K562 (cell line): ENCODE measurements at regions not wholly inside any gene's neighbourhood (a gene's known extent, or its start where the extent isn't known, plus 50 kb on each side); places are given as distances from the start of the nearest gene placed in this dataset.

Experiments used
- BRD9 ChIP-seq: fragments of 450-650 bp; IDR thresholded peaks from 2 replicates; pipeline ENCODE4 v1.6.1; 2018; ENCODE audit warnings: low read depth; ENCODE audit not compliant: partially characterized antibody
- EGR1 ChIP-seq: fragments of 450-650 bp; conservative IDR thresholded peaks from 2 replicates; pipeline ENCODE4 v1.6.1; 2017; ENCODE audit warnings: mild to moderate bottlenecking
- EP300 ChIP-seq: IDR thresholded peaks from 2 replicates; pipeline ENCODE4 v1.6.1; 2012; ENCODE audit warnings: low read length, improper control_type of control experiment
- GABPB2 ChIP-seq: fragments of 250-450 bp; sonication (Bioruptor Pico); conservative IDR thresholded peaks from 2 replicates; pipeline ENCODE4 v1.5.1; 2021; ENCODE audit warnings: mild to moderate bottlenecking
- HMG20A ChIP-seq: fragments of 450-650 bp; formaldehyde crosslinking; conservative IDR thresholded peaks from 2 replicates; pipeline ENCODE4 v1.4.0; 2020; ENCODE audit warnings: mild to moderate bottlenecking, mixed read lengths
- KDM1A ChIP-seq, 2 experiments: fragments of 450-650 bp; IDR thresholded peaks; 2 replicates each; pipeline ENCODE4 v1.6.1; 2016; ENCODE audit warnings: mild to moderate bottlenecking in 2 of 2
- NFE2 ChIP-seq: IDR thresholded peaks from 2 replicates; pipeline ENCODE4 v1.6.1; 2014; ENCODE audit warnings: antibody characterized with exemption, low read depth
- NR2F6 ChIP-seq: fragments of 450-650 bp; formaldehyde crosslinking; IDR thresholded peaks from 2 replicates; pipeline ENCODE4 v1.4.0; 2020; ENCODE audit warnings: mild to moderate bottlenecking
- SMARCA4 ChIP-seq: fragments of 450-650 bp; IDR thresholded peaks from 2 replicates; pipeline ENCODE4 v1.6.1; 2016
- SRSF3 ChIP-seq: fragments of 200-400 bp; formaldehyde crosslinking; IDR thresholded peaks from 2 replicates; pipeline ENCODE4 v1.6.1; 2016; ENCODE audit warnings: mild to moderate bottlenecking, low read length, moderate library complexity; ENCODE audit not compliant: insufficient read depth
- TEAD1 ChIP-seq, 2 experiments: fragments of 450-650 bp in 1 of 2; sonication (generic) in 1 of 2; formaldehyde crosslinking; IDR thresholded peaks; 2 replicates each; pipeline versions ENCODE4 v1.4.0 to v1.8.0; 2020 to 2022; ENCODE audit warnings: mild to moderate bottlenecking in 2 of 2, missing genetic modification reagents in 1 of 2
- ZNF644 ChIP-seq: fragments of 200-800 bp; sonication (Bioruptor generic); IDR thresholded peaks from 2 replicates; pipeline ENCODE4 v1.6.1; 2016; ENCODE audit warnings: low read depth, missing genetic modification characterization, missing compliant biosample characterization
- TF ChIP-seq, protein P1 (sequence below): IDR thresholded peaks from 2 replicates; pipeline ENCODE4 v1.6.1; 2016; ENCODE audit warnings: missing genetic modification characterization, missing compliant biosample characterization
- TF ChIP-seq, protein P2 (sequence below): sonication (generic); formaldehyde crosslinking; IDR thresholded peaks from 2 replicates; pipeline ENCODE4 v1.8.1; 2023; ENCODE audit warnings: mild to moderate bottlenecking, missing genetic modification reagents
- TF ChIP-seq, protein P3 (sequence below): fragments of 450-650 bp; IDR thresholded peaks from 2 replicates; pipeline ENCODE4 v1.6.1; 2016; ENCODE audit warnings: mild to moderate bottlenecking, moderate library complexity

DNA sequence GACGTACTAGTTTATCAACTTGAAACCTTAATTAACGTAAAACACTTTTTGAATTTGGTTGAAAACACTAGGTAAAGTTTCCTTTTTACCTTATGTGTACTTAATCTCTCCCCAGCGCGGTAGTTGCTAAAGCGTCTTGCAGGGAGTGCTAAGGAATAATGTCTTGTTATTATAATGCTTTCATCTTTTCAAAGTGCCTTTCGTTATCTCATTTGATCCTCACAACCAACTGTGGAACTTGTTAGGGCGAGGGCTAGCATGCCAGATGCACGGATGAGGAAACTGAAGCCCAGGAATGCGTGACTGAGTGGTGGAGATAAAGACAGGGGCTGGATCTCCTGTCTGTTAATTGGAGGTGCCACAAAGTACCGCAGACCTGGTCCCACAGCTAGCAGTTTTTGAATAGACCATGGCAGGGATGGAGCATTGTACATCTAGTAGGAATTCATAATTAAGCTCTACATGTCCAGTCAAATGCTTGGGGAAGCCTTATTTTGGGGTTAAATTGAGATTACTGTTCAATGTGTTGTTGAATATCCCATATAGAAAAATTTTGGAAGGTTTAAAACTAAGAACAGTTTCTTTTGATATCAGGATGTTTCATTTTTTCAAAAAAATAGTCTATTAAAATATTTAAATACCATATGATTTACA lies 234.3 kb downstream of the SH2D4B start (continued):
- TF ChIP-seq EP300, result peak; percentile 96
- no peak for TF ChIP-seq NR2F6
- peak; percentile 80 for TF ChIP-seq NFE2
- TF ChIP-seq, protein P1, sequence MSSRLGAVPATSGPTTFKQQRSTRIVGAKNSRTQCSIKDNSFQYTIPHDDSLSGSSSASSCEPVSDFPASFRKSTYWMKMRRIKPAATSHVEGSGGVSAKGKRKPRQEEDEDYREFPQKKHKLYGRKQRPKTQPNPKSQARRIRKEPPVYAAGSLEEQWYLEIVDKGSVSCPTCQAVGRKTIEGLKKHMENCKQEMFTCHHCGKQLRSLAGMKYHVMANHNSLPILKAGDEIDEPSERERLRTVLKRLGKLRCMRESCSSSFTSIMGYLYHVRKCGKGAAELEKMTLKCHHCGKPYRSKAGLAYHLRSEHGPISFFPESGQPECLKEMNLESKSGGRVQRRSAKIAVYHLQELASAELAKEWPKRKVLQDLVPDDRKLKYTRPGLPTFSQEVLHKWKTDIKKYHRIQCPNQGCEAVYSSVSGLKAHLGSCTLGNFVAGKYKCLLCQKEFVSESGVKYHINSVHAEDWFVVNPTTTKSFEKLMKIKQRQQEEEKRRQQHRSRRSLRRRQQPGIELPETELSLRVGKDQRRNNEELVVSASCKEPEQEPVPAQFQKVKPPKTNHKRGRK (tag), result no peak
- no peak for TF ChIP-seq GABPB2 (CRISPR knock-in tag)
- TF ChIP-seq TEAD1 (CRISPR knock-in tag; IDR thresholded peaks at IDR 0.05), result peak; percentile 94 to 97
- TF ChIP-seq SMARCA4, result peak; percentile 84
- TF ChIP-seq BRD9, result no peak
- TF ChIP-seq EGR1, result no peak
- TF ChIP-seq HMG20A (CRISPR knock-in tag), result no peak
- TF ChIP-seq ZNF644 (tag), result no peak
- TF ChIP-seq, protein P2, sequence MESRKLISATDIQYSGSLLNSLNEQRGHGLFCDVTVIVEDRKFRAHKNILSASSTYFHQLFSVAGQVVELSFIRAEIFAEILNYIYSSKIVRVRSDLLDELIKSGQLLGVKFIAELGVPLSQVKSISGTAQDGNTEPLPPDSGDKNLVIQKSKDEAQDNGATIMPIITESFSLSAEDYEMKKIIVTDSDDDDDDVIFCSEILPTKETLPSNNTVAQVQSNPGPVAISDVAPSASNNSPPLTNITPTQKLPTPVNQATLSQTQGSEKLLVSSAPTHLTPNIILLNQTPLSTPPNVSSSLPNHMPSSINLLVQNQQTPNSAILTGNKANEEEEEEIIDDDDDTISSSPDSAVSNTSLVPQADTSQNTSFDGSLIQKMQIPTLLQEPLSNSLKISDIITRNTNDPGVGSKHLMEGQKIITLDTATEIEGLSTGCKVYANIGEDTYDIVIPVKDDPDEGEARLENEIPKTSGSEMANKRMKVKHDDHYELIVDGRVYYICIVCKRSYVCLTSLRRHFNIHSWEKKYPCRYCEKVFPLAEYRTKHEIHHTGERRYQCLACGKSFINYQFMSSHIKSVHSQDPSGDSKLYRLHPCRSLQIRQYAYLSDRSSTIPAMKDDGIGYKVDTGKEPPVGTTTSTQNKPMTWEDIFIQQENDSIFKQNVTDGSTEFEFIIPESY (CRISPR knock-in tag), result no peak
- TF ChIP-seq KDM1A (IDR thresholded peaks at IDR 0.05), result peak; percentile 76 to 88
- no peak for TF ChIP-seq SRSF3
- TF ChIP-seq, protein P3, sequence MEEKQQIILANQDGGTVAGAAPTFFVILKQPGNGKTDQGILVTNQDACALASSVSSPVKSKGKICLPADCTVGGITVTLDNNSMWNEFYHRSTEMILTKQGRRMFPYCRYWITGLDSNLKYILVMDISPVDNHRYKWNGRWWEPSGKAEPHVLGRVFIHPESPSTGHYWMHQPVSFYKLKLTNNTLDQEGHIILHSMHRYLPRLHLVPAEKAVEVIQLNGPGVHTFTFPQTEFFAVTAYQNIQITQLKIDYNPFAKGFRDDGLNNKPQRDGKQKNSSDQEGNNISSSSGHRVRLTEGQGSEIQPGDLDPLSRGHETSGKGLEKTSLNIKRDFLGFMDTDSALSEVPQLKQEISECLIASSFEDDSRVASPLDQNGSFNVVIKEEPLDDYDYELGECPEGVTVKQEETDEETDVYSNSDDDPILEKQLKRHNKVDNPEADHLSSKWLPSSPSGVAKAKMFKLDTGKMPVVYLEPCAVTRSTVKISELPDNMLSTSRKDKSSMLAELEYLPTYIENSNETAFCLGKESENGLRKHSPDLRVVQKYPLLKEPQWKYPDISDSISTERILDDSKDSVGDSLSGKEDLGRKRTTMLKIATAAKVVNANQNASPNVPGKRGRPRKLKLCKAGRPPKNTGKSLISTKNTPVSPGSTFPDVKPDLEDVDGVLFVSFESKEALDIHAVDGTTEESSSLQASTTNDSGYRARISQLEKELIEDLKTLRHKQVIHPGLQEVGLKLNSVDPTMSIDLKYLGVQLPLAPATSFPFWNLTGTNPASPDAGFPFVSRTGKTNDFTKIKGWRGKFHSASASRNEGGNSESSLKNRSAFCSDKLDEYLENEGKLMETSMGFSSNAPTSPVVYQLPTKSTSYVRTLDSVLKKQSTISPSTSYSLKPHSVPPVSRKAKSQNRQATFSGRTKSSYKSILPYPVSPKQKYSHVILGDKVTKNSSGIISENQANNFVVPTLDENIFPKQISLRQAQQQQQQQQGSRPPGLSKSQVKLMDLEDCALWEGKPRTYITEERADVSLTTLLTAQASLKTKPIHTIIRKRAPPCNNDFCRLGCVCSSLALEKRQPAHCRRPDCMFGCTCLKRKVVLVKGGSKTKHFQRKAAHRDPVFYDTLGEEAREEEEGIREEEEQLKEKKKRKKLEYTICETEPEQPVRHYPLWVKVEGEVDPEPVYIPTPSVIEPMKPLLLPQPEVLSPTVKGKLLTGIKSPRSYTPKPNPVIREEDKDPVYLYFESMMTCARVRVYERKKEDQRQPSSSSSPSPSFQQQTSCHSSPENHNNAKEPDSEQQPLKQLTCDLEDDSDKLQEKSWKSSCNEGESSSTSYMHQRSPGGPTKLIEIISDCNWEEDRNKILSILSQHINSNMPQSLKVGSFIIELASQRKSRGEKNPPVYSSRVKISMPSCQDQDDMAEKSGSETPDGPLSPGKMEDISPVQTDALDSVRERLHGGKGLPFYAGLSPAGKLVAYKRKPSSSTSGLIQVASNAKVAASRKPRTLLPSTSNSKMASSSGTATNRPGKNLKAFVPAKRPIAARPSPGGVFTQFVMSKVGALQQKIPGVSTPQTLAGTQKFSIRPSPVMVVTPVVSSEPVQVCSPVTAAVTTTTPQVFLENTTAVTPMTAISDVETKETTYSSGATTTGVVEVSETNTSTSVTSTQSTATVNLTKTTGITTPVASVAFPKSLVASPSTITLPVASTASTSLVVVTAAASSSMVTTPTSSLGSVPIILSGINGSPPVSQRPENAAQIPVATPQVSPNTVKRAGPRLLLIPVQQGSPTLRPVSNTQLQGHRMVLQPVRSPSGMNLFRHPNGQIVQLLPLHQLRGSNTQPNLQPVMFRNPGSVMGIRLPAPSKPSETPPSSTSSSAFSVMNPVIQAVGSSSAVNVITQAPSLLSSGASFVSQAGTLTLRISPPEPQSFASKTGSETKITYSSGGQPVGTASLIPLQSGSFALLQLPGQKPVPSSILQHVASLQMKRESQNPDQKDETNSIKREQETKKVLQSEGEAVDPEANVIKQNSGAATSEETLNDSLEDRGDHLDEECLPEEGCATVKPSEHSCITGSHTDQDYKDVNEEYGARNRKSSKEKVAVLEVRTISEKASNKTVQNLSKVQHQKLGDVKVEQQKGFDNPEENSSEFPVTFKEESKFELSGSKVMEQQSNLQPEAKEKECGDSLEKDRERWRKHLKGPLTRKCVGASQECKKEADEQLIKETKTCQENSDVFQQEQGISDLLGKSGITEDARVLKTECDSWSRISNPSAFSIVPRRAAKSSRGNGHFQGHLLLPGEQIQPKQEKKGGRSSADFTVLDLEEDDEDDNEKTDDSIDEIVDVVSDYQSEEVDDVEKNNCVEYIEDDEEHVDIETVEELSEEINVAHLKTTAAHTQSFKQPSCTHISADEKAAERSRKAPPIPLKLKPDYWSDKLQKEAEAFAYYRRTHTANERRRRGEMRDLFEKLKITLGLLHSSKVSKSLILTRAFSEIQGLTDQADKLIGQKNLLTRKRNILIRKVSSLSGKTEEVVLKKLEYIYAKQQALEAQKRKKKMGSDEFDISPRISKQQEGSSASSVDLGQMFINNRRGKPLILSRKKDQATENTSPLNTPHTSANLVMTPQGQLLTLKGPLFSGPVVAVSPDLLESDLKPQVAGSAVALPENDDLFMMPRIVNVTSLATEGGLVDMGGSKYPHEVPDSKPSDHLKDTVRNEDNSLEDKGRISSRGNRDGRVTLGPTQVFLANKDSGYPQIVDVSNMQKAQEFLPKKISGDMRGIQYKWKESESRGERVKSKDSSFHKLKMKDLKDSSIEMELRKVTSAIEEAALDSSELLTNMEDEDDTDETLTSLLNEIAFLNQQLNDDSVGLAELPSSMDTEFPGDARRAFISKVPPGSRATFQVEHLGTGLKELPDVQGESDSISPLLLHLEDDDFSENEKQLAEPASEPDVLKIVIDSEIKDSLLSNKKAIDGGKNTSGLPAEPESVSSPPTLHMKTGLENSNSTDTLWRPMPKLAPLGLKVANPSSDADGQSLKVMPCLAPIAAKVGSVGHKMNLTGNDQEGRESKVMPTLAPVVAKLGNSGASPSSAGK, result 0 out of 2 replicates have a peak, but pooled peaks have one; percentile 15
